ENCODE measurements at regions not wholly inside any gene's neighbourhood (a gene's known extent, or its start where the extent isn't known, plus 50 kb on each side); places are given as distances from the start of the nearest gene placed in this dataset.

GRCh38 chr7:109834851-109835250 lies 1256.1 kb upstream of the LRRN3 start:
- Mint-ChIP-seq H3K27ac (no peak overlapping the region), H3K9me3 (peaks cover 0 to 4% (median 0%) of the 10 kb centered on the region in 8 donors), H3K36me3 (no peaks in the 10 kb centered on the region), H3K27me3 (no peaks in the 10 kb centered on the region), H3K4me3 (no peak overlapping the region), H3K4me1 (no peaks in the 10 kb centered on the region)
- ChIA-PET POLR2A (ENCODE audit: partially characterized antibody) (no interaction called here), CTCF (ENCODE audit: partially characterized antibody) (no interaction called here)
- intact Hi-C loops (cut with micrococcal nuclease) = no loop called here
- no peaks in the 10 kb centered on the region for H3K27me3 ChIP-seq (ENCODE audit: insufficient read depth, low read length)
- H3K9me3 ChIP-seq (ENCODE audit: control insufficient read depth in 1 of 2, low read length in 2 of 2) = no peaks in the 10 kb centered on the region
- H3K27ac ChIP-seq (ENCODE audit: low read depth, low read length) = no peak overlapping the region
- H3K36me3 ChIP-seq (ENCODE audit: insufficient read depth, low read length) = no peaks in the 10 kb centered on the region
- no peak overlapping the region for H3K4me3 ChIP-seq (ENCODE audit: low read length in 2 of 2)
- H3K4me1 ChIP-seq (ENCODE audit: insufficient read depth, low read length) = no peaks in the 10 kb centered on the region
- no peak for DNase-seq

- CTCF ChIA-PET (ENCODE audit: partially characterized antibody) = no interaction called here
- H3K27ac ChIP-seq (ENCODE audit: low read depth, low read length) = no peak overlapping the region
- H3K4me1 ChIP-seq (ENCODE audit: insufficient read depth, low read length) = no peaks in the 10 kb centered on the region
- no peaks in the 10 kb centered on the region for H3K36me3 Mint-ChIP-seq
- H3K4me3 ChIP-seq (ENCODE audit: low read length in 2 of 2) = no peak overlapping the region
- no peaks in the 10 kb centered on the region for H3K27me3 Mint-ChIP-seq
- no peaks in the 10 kb centered on the region for H3K27me3 ChIP-seq (ENCODE audit: insufficient read depth, low read length)
- H3K36me3 ChIP-seq (ENCODE audit: insufficient read depth, low read length) = no peaks in the 10 kb centered on the region
- no peak overlapping the region for H3K4me3 Mint-ChIP-seq
- POLR2A ChIA-PET (ENCODE audit: partially characterized antibody) = no interaction called here
- peaks cover 0 to 4% (median 0%) of the 10 kb centered on the region in 8 donors for H3K9me3 Mint-ChIP-seq
- DNase-seq = no peak
- intact Hi-C loops (cut with micrococcal nuclease) = no loop called here
- no peaks in the 10 kb centered on the region for H3K4me1 Mint-ChIP-seq
- H3K9me3 ChIP-seq (ENCODE audit: control insufficient read depth in 1 of 2, low read length in 2 of 2) = no peaks in the 10 kb centered on the region
- H3K27ac Mint-ChIP-seq = no peak overlapping the region
Measured at GRCh38 chr7:109835577-109835976, 1255.3 kb upstream of the LRRN3 start.

- no peaks in the 10 kb centered on the region for H3K36me3 ChIP-seq (ENCODE audit: insufficient read depth, low read length)
- no peaks in the 10 kb centered on the region for H3K9me3 ChIP-seq (ENCODE audit: control insufficient read depth in 1 of 2, low read length in 2 of 2)
- no peak overlapping the region for H3K27ac ChIP-seq (ENCODE audit: low read depth, low read length)
- Mint-ChIP-seq H3K4me3 (no peak overlapping the region), H3K9me3 (peaks cover 0 to 4% (median 0%) of the 10 kb centered on the region in 8 donors), H3K36me3 (no peaks in the 10 kb centered on the region), H3K27me3 (no peaks in the 10 kb centered on the region), H3K27ac (no peak overlapping the region), H3K4me1 (no peaks in the 10 kb centered on the region)
- H3K27me3 ChIP-seq (ENCODE audit: insufficient read depth, low read length) = no peaks in the 10 kb centered on the region
- ChIA-PET POLR2A (ENCODE audit: partially characterized antibody) (no interaction called here), CTCF (ENCODE audit: partially characterized antibody) (no interaction called here)
- no peak overlapping the region for H3K4me3 ChIP-seq (ENCODE audit: low read length in 2 of 2)
- DNase-seq = no peak
- intact Hi-C loops (cut with micrococcal nuclease) = no loop called here
- no peaks in the 10 kb centered on the region for H3K4me1 ChIP-seq (ENCODE audit: insufficient read depth, low read length)
Measured at GRCh38 chr7:109836016-109836415, 1254.9 kb upstream of the LRRN3 start.

GRCh38 chr7:109842386-109842785 lies 1248.5 kb upstream of the LRRN3 start:
- Mint-ChIP-seq H3K4me3 (no peak overlapping the region), H3K4me1 (no peaks in the 10 kb centered on the region), H3K9me3 (no peaks in the 10 kb centered on the region), H3K36me3 (no peaks in the 10 kb centered on the region), H3K27ac (no peak overlapping the region), H3K27me3 (no peaks in the 10 kb centered on the region)
- no peak overlapping the region for H3K4me3 ChIP-seq (ENCODE audit: low read length in 2 of 2)
- ChIA-PET CTCF (ENCODE audit: partially characterized antibody) (no interaction called here), POLR2A (ENCODE audit: partially characterized antibody) (no interaction called here)
- H3K4me1 ChIP-seq (ENCODE audit: insufficient read depth, low read length) = no peaks in the 10 kb centered on the region
- no peaks in the 10 kb centered on the region for H3K9me3 ChIP-seq (ENCODE audit: control insufficient read depth in 1 of 2, low read length in 2 of 2)
- intact Hi-C loops (cut with micrococcal nuclease) = no loop called here
- no peak for DNase-seq
- no peak overlapping the region for H3K27ac ChIP-seq (ENCODE audit: low read depth, low read length)
- H3K36me3 ChIP-seq (ENCODE audit: insufficient read depth, low read length) = no peaks in the 10 kb centered on the region
- no peaks in the 10 kb centered on the region for H3K27me3 ChIP-seq (ENCODE audit: insufficient read depth, low read length)

GRCh38 chr7:109844362-109844761 lies 1246.6 kb upstream of the LRRN3 start:
- DNase-seq = peak in 1 of 5 donors; percentile 2
- no peaks in the 10 kb centered on the region for H3K9me3 Mint-ChIP-seq

GRCh38 chr7:109864230-109864629 lies 1226.7 kb upstream of the LRRN3 start:
- POLR2A ChIA-PET (ENCODE audit: partially characterized antibody) = no interaction called here
- CTCF ChIA-PET (ENCODE audit: partially characterized antibody) = no interaction called here
- intact Hi-C loops (cut with micrococcal nuclease) = no loop called here

More at GRCh38 chr7:109844362-109844761, 1246.6 kb upstream of the LRRN3 start:
- Mint-ChIP-seq H3K36me3 (no peaks in the 10 kb centered on the region), H3K4me1 (no peaks in the 10 kb centered on the region), H3K27me3 (no peaks in the 10 kb centered on the region), H3K4me3 (no peak overlapping the region), H3K27ac (no peak overlapping the region)
- H3K36me3 ChIP-seq (ENCODE audit: insufficient read depth, low read length) = no peaks in the 10 kb centered on the region
- no peak overlapping the region for H3K4me3 ChIP-seq (ENCODE audit: low read length in 2 of 2)
- H3K27ac ChIP-seq (ENCODE audit: low read depth, low read length) = no peak overlapping the region
- intact Hi-C loops (cut with micrococcal nuclease) = no loop called here
- no peaks in the 10 kb centered on the region for H3K4me1 ChIP-seq (ENCODE audit: insufficient read depth, low read length)
- ChIA-PET CTCF (ENCODE audit: partially characterized antibody) (interaction anchor here (0.6 to 1.3 kb wide), 3 partner anchors 1255 to 1895 kb away, joined by 3 read pairs; no protein-coding TSS in a partner anchor), POLR2A (ENCODE audit: partially characterized antibody) (no interaction called here)
- H3K27me3 ChIP-seq (ENCODE audit: insufficient read depth, low read length) = no peaks in the 10 kb centered on the region
- no peaks in the 10 kb centered on the region for H3K9me3 ChIP-seq (ENCODE audit: control insufficient read depth in 1 of 2, low read length in 2 of 2)

GRCh38 chr7:109868215-109868860 lies 1222.6 kb upstream of the LRRN3 start:
- no peaks in the 10 kb centered on the region for H3K27me3 Mint-ChIP-seq
- peaks cover 0 to 2% (median 0%) of the 10 kb centered on the region in 8 donors for H3K9me3 Mint-ChIP-seq
- ChIA-PET CTCF (ENCODE audit: partially characterized antibody) (no interaction called here), POLR2A (ENCODE audit: partially characterized antibody) (no interaction called here)
- Histone ChIP-seq H3K36me3 (ENCODE audit: insufficient read depth, low read length) (no peaks in the 10 kb centered on the region), H3K4me1 (ENCODE audit: insufficient read depth, low read length) (no peaks in the 10 kb centered on the region), H3K9me3 (ENCODE audit: control insufficient read depth in 1 of 2, low read length in 2 of 2) (no peaks in the 10 kb centered on the region), H3K4me3 (ENCODE audit: low read length in 2 of 2) (no peak overlapping the region), H3K27me3 (ENCODE audit: insufficient read depth, low read length) (no peaks in the 10 kb centered on the region), H3K27ac (ENCODE audit: low read depth, low read length) (no peak overlapping the region)
- H3K27ac Mint-ChIP-seq = no peak overlapping the region
- intact Hi-C loops (cut with micrococcal nuclease) = no loop called here
- no peaks in the 10 kb centered on the region for H3K36me3 Mint-ChIP-seq
- no peaks in the 10 kb centered on the region for H3K4me1 Mint-ChIP-seq
- no peak for DNase-seq
- no peak overlapping the region for H3K4me3 Mint-ChIP-seq

More at GRCh38 chr7:109864230-109864629, 1226.7 kb upstream of the LRRN3 start:
- H3K27me3 Mint-ChIP-seq = no peaks in the 10 kb centered on the region
- no peaks in the 10 kb centered on the region for H3K4me1 Mint-ChIP-seq
- Histone ChIP-seq H3K27ac (ENCODE audit: low read depth, low read length) (no peak overlapping the region), H3K4me3 (ENCODE audit: low read length in 2 of 2) (no peak overlapping the region), H3K9me3 (ENCODE audit: control insufficient read depth in 1 of 2, low read length in 2 of 2) (no peaks in the 10 kb centered on the region), H3K27me3 (ENCODE audit: insufficient read depth, low read length) (no peaks in the 10 kb centered on the region), H3K36me3 (ENCODE audit: insufficient read depth, low read length) (no peaks in the 10 kb centered on the region), H3K4me1 (ENCODE audit: insufficient read depth, low read length) (no peaks in the 10 kb centered on the region)
- no peaks in the 10 kb centered on the region for H3K36me3 Mint-ChIP-seq
- no peak overlapping the region for H3K4me3 Mint-ChIP-seq
- peaks cover 0 to 6% (median under 1%) of the 10 kb centered on the region in 8 donors for H3K9me3 Mint-ChIP-seq
- H3K27ac Mint-ChIP-seq = no peak overlapping the region
- DNase-seq = no peak

GRCh38 chr7:109873296-109873695 lies 1217.6 kb upstream of the LRRN3 start:
- Histone ChIP-seq H3K27me3 (ENCODE audit: insufficient read depth, low read length) (no peaks in the 10 kb centered on the region), H3K4me1 (ENCODE audit: insufficient read depth, low read length) (no peaks in the 10 kb centered on the region), H3K4me3 (ENCODE audit: low read length in 2 of 2) (no peak overlapping the region), H3K27ac (ENCODE audit: low read depth, low read length) (no peak overlapping the region), H3K9me3 (ENCODE audit: control insufficient read depth in 1 of 2, low read length in 2 of 2) (no peaks in the 10 kb centered on the region), H3K36me3 (ENCODE audit: insufficient read depth, low read length) (no peaks in the 10 kb centered on the region)
- H3K4me3 Mint-ChIP-seq = no peak overlapping the region
- no peak overlapping the region for H3K27ac Mint-ChIP-seq
- ChIA-PET POLR2A (ENCODE audit: partially characterized antibody) (no interaction called here), CTCF (ENCODE audit: partially characterized antibody) (no interaction called here)
- H3K27me3 Mint-ChIP-seq = no peaks in the 10 kb centered on the region
- H3K4me1 Mint-ChIP-seq = no peaks in the 10 kb centered on the region
- H3K9me3 Mint-ChIP-seq = peaks cover 0 to 1% (median 0%) of the 10 kb centered on the region in 8 donors
- H3K36me3 Mint-ChIP-seq = no peaks in the 10 kb centered on the region
- intact Hi-C loops (cut with micrococcal nuclease) = no loop called here
- no peak for DNase-seq
